CD4-positive, alpha-beta T cell (primary cell): ENCODE measurements at regions not wholly inside any gene's neighbourhood (a gene's known extent, or its start where the extent isn't known, plus 50 kb on each side); places are given as distances from the start of the nearest gene placed in this dataset.

Experiments
- ATAC-seq: fragments of 200-7000 bp; cut with Tn5 transposase; one replicate; pipeline ENCODE4 v1.10.0; 2022; ENCODE audit warnings: mild to moderate bottlenecking; ENCODE audit not compliant: poor library complexity
- CTCF ChIA-PET: fragments of 350-600 bp; sonication (Branson Sonifier 250); formaldehyde crosslinking; loops from one replicate; lab custom pipeline; 2021; ENCODE audit warnings: antibody characterized with exemption, inconsistent platforms; lab: Charles Lee
- POLR2A ChIA-PET: fragments of 350-600 bp; sonication (Branson Sonifier 250); formaldehyde crosslinking; loops from one replicate; lab custom pipeline; 2021; ENCODE audit warnings: antibody characterized with exemption, inconsistent platforms; lab: Charles Lee
- DNase-seq, 14 experiments: peaks; one replicate each; pipeline ENCODE4 v3.0.0-alpha.2; 2013 to 2020; ENCODE audit warnings: mixed read lengths in 2 of 14
- H3K27ac ChIP-seq, 2 donors: one replicate each; pipeline versions ENCODE4 v1.5.1 to v1.7.0; 2013; ENCODE audit warnings: low read length in 2 of 2, low read depth in 1 of 2, mild to moderate bottlenecking in 1 of 2
- H3K27me3 ChIP-seq, 2 experiments: 1 replicate in 1 of 2; 2 replicates in 1 of 2; pipeline versions ENCODE4 v1.6.1 to v1.7.0; 2013; ENCODE audit warnings: low read length in 2 of 2, control low read depth in 1 of 2, mild to moderate bottlenecking in 1 of 2, moderate library complexity in 1 of 2; ENCODE audit not compliant: insufficient read depth in 2 of 2, control insufficient read depth in 1 of 2
- H3K36me3 ChIP-seq: one replicate; pipeline ENCODE4 v1.6.1; 2013; ENCODE audit warnings: low read length, control low read depth; ENCODE audit not compliant: insufficient read depth
- H3K4me1 ChIP-seq: one replicate; pipeline ENCODE4 v1.6.1; 2013; ENCODE audit warnings: low read length, control low read depth; ENCODE audit not compliant: insufficient read depth
- H3K4me3 ChIP-seq: one replicate; pipeline ENCODE4 v1.5.1; 2013; ENCODE audit warnings: mild to moderate bottlenecking, low read length, moderate library complexity
- H3K9me3 ChIP-seq, 2 experiments: 1 replicate in 1 of 2; 2 replicates in 1 of 2; pipeline versions ENCODE4 v1.6.1 to v1.7.0; 2013; ENCODE audit warnings: low read length in 2 of 2, mild to moderate bottlenecking in 2 of 2, control low read depth in 1 of 2, moderate library complexity in 1 of 2; ENCODE audit not compliant: control insufficient read depth in 1 of 2, insufficient read depth in 1 of 2
- H3K27ac Mint-ChIP-seq: one replicate; pipeline ENCODE4 v1.8.0; 2020; ENCODE audit warnings: mixed read lengths
- H3K27me3 Mint-ChIP-seq: one replicate; pipeline ENCODE4 v1.8.0; 2021; ENCODE audit warnings: mixed read lengths
- H3K36me3 Mint-ChIP-seq: one replicate; pipeline ENCODE4 v1.8.0; 2021; ENCODE audit warnings: low read depth, mixed read lengths
- H3K4me1 Mint-ChIP-seq: one replicate; pipeline ENCODE4 v1.8.0; 2021; ENCODE audit warnings: low read depth, mixed read lengths
- H3K4me3 Mint-ChIP-seq: one replicate; pipeline ENCODE4 v1.8.0; 2020; ENCODE audit warnings: mild to moderate bottlenecking, mixed read lengths
- H3K9me3 Mint-ChIP-seq: one replicate; pipeline ENCODE4 v1.8.0; 2020; ENCODE audit warnings: mixed read lengths
- CTCF ChIP-seq: fragments of 200-600 bp; IDR thresholded peaks from one replicate; pipeline ENCODE4 v1.8.0; 2022; ENCODE audit warnings: antibody characterized with exemption, mild to moderate bottlenecking
- intact Hi-C, 2 experiments: fragments of 100-400 bp; cut with DNase I in 1 of 2; cut with micrococcal nuclease in 1 of 2; formaldehyde crosslinking; loops; one replicate each; pipeline versions ENCODE4 v1.15.1 to v1.9.0; 2023 to 2025; cut with DNase I, micrococcal nuclease

GRCh38 chr6:112833581-112834131 is 486.5 kb downstream of the RFPL4B start:
- H3K36me3 ChIP-seq = no peaks in the 10 kb centered on the region
- intact Hi-C loops = no loop called here
- Mint-ChIP-seq H3K27ac (no peak overlapping the region), H3K4me3 (no peak overlapping the region), H3K27me3 (no peaks in the 10 kb centered on the region), H3K4me1 (no peaks in the 10 kb centered on the region), H3K36me3 (no peaks in the 10 kb centered on the region), H3K9me3 (no peaks in the 10 kb centered on the region)
- no peaks in the 10 kb centered on the region for H3K4me1 ChIP-seq
- no peak overlapping the region for H3K27ac ChIP-seq
- H3K9me3 ChIP-seq = peaks cover 0 to 4% of the 10 kb centered on the region in 2 experiments
- ChIA-PET POLR2A (no interaction called here), CTCF (no interaction called here)
- no peak overlapping the region for H3K4me3 ChIP-seq
- no peaks in the 10 kb centered on the region for H3K27me3 ChIP-seq
- DNase-seq (no peak), ATAC-seq (no peak)
- no peak for TF ChIP-seq CTCF

- H3K36me3 ChIP-seq = no peaks in the 10 kb centered on the region
- no peaks in the 10 kb centered on the region for H3K27me3 Mint-ChIP-seq
- no peak overlapping the region for H3K27ac Mint-ChIP-seq
- no peak overlapping the region for H3K4me3 Mint-ChIP-seq
- H3K27me3 ChIP-seq = no peaks in the 10 kb centered on the region
- H3K4me3 ChIP-seq = no peak overlapping the region
- no peaks in the 10 kb centered on the region for H3K4me1 Mint-ChIP-seq
- no peak overlapping the region for H3K27ac ChIP-seq
- ChIA-PET CTCF (no interaction called here), POLR2A (no interaction called here)
- peaks cover 3% of the 10 kb centered on the region for H3K9me3 Mint-ChIP-seq
- H3K9me3 ChIP-seq = peaks cover 0 to 4% of the 10 kb centered on the region in 2 experiments
- intact Hi-C loops = no loop called here
- H3K4me1 ChIP-seq = no peaks in the 10 kb centered on the region
- DNase-seq (no peak), ATAC-seq (no peak)
- H3K36me3 Mint-ChIP-seq = no peaks in the 10 kb centered on the region
- TF ChIP-seq CTCF = no peak
These were observed 487.9 kb downstream of the RFPL4B start for GRCh38 chr6:112835078-112835477.

- ChIA-PET POLR2A (no interaction called here), CTCF (no interaction called here)
- ATAC-seq = no peak
- Histone ChIP-seq H3K27ac (no peak overlapping the region), H3K27me3 (no peaks in the 10 kb centered on the region), H3K36me3 (no peaks in the 10 kb centered on the region), H3K9me3 (peaks cover 0 to 4% of the 10 kb centered on the region in 2 experiments), H3K4me3 (no peak overlapping the region), H3K4me1 (no peaks in the 10 kb centered on the region)
- TF ChIP-seq CTCF = no peak
- no peaks in the 10 kb centered on the region for H3K27me3 Mint-ChIP-seq
- intact Hi-C loops = no loop called here
- H3K4me1 Mint-ChIP-seq = no peaks in the 10 kb centered on the region
- no peak overlapping the region for H3K27ac Mint-ChIP-seq
- DNase-seq = no peak
- H3K36me3 Mint-ChIP-seq = no peaks in the 10 kb centered on the region
- H3K9me3 Mint-ChIP-seq = peaks cover 8% of the 10 kb centered on the region
- no peak overlapping the region for H3K4me3 Mint-ChIP-seq
These were observed 492.4 kb downstream of the RFPL4B start for GRCh38 chr6:112839525-112839961.
